ENCODE measurements at regions not wholly inside any gene's neighbourhood (a gene's known extent, or its start where the extent isn't known, plus 50 kb on each side); places are given as distances from the start of the nearest gene placed in this dataset.

DNA sequence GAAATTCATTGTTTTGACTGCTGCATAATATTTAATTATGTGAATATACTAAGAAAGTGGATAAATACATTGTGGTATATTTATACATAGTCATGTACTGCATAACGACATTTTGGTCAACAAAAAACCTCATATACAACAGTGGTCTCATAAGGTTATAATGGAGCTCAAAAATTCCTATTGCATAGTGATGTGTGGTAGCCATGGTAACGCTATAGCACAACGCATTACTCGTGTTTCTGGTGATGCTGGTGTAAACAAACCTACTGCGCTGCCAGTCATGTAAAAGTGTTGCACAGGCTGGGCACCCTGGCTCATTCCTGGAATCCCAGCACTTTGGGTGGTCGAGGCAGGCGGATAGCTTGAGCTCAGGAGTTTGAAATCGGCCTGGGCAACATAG, 52.6 kb upstream of the NHLH2 start:
- Histone ChIP-seq H3K4me3 (ENCODE audit: low read length) (no peak overlapping the region), H3K4me1 (ENCODE audit: insufficient read depth, low read length) (no peaks in the 10 kb centered on the region), H2AFZ (ENCODE audit: low read depth, low read length) (no peak overlapping the region)

DNA sequence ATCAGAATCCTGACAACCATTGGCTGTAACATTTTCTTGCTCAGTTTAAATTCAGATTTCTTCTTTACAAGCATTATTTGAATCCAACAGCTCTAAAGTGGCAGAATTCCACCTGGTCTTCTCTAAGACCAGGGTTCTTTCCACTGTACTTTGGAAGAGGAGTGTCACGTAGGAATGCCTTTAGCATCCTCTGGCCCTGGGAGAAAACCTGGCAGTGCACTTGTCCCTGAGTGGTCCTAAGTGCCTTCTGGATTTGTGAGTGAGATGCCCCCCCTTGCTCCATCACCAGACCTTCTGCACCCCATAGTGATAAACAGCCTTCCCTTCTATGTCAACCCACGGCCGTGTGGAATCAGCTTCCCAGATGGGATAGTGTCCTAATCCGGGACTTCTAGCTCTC, 57.1 kb upstream of the NHLH2 start:
- H2AFZ ChIP-seq (ENCODE audit: low read depth, low read length): no peak overlapping the region
- no peaks in the 10 kb centered on the region for H3K27me3 ChIP-seq (ENCODE audit: insufficient read depth, low read length)
- H3K4me1 ChIP-seq (ENCODE audit: insufficient read depth, low read length): no peaks in the 10 kb centered on the region
- H3K36me3 ChIP-seq (ENCODE audit: insufficient read depth, low read length): no peaks in the 10 kb centered on the region
- no peaks in the 10 kb centered on the region for H3K9me3 ChIP-seq (ENCODE audit: low read length)
- H3K4me3 ChIP-seq (ENCODE audit: low read length): no peak overlapping the region

More for the DNA sequence above, 52.6 kb upstream of the NHLH2 start:
- Histone ChIP-seq H3K36me3 (ENCODE audit: insufficient read depth, low read length) (no peaks in the 10 kb centered on the region), H3K27me3 (ENCODE audit: insufficient read depth, low read length) (no peaks in the 10 kb centered on the region), H3K9me3 (ENCODE audit: low read length) (no peaks in the 10 kb centered on the region)

DNA sequence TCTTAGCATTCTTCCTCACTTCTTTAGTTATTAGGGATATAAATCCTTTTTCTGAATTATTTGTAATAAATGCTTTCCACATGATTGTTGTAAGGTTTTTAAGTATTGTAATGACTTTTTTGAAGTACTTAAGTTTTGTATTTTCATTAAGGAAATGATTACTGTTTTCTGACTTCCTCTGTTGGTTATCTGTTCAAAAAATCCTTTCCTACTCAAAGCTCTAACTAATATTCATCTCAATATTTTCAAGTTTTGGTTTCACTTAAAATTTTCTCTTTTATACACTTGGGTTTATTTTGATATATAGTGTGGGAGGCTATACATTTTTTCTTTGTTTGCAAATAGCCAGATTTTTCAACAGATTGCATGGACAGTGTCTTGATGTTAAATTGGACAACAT, 59.9 kb upstream of the NHLH2 start:
- no peaks in the 10 kb centered on the region for H3K4me1 ChIP-seq (ENCODE audit: insufficient read depth, low read length)
- no peaks in the 10 kb centered on the region for H3K27me3 ChIP-seq (ENCODE audit: insufficient read depth, low read length)
- H3K9me3 ChIP-seq (ENCODE audit: low read length): no peaks in the 10 kb centered on the region
- no peaks in the 10 kb centered on the region for H3K36me3 ChIP-seq (ENCODE audit: insufficient read depth, low read length)
- no peak overlapping the region for H2AFZ ChIP-seq (ENCODE audit: low read depth, low read length)
- H3K4me3 ChIP-seq (ENCODE audit: low read length): no peak overlapping the region

DNA sequence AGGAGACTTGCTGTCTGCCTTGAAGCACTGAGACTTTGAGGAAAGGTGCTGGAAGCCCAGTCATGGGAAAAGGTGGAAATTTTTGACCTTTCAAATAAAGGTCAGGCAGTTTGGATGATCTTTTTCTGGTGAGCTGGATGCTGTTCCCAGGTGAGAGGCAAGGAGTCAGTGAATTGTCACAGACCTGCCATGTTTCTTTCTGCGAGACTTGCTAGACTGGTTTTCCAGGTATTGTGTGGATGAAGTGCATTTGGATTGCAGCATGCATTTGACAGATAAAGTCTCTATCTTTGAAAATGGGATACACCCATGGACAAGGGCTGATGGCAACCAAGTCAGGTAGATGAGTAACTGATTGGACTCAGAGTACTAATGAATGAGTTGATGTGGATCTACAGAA, 65.7 kb upstream of the NHLH2 start:
- no peak overlapping the region for H2AFZ ChIP-seq (ENCODE audit: low read depth, low read length)
- H3K9me3 ChIP-seq (ENCODE audit: low read length): no peaks in the 10 kb centered on the region
- H3K4me1 ChIP-seq (ENCODE audit: insufficient read depth, low read length): peaks cover 4% of the 10 kb centered on the region
- no peak overlapping the region for H3K4me3 ChIP-seq (ENCODE audit: low read length)
- no peaks in the 10 kb centered on the region for H3K36me3 ChIP-seq (ENCODE audit: insufficient read depth, low read length)
- H3K27me3 ChIP-seq (ENCODE audit: insufficient read depth, low read length): no peaks in the 10 kb centered on the region

DNA sequence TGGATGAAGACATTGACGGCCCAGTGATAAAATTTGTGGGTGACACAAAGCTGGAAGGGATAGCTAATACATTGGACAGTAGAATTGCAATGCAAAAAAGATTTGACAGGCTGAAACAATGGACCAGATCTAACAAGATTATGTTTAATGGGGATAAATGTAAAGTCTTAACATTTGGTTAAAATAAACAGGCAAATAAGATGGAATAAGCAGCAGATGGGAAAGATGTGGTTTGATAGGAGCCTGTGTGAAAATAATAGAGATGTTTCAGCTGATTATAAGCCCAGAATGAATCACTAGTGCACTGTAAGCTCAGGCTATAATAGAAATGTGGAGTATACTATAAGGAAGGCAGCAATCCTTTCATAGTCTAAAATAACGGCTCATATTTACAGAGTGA, 66.2 kb upstream of the NHLH2 start:
- H3K36me3 ChIP-seq (ENCODE audit: insufficient read depth, low read length): no peaks in the 10 kb centered on the region
- no peaks in the 10 kb centered on the region for H3K27me3 ChIP-seq (ENCODE audit: insufficient read depth, low read length)
- no peak overlapping the region for H3K4me3 ChIP-seq (ENCODE audit: low read length)

DNA sequence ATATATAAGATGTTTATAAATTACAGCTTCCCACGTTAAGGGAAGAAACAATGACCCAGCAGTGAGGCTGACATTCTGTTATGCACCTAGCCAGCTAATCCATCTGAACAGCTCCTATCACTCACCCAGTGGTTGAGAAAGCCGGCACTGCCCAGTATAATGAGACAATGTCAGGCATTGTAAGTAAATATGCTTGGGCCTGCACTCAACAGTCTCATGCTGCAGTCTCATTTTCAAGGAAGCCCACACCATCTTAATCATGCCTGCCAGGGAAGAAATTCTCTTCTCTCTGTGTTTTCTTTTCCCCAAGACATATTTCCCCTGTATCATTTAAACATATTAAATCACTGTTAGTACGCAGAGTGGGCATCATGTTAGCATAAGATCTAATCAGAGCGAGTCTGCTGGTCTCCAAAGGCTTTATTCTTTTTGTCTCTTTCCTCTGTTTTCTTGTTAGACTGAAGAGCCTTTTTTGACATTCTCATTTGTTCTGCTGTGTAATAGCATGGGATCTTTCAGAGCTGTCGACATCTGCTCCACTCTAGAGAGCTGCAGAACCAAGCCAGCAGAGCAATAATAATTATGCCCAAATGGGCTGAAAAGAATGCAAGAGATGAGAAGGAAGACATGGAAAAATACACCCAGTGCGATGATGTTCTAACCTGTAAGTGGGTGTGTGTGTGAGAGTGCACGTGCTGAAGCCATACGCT, 67.6 kb upstream of the SLC22A15 start:
- Histone ChIP-seq H2AFZ (ENCODE audit: low read depth, low read length) (no peak overlapping the region), H3K36me3 (ENCODE audit: insufficient read depth, low read length) (no peaks in the 10 kb centered on the region), H3K4me1 (ENCODE audit: insufficient read depth, low read length) (peaks cover 4% of the 10 kb centered on the region), H3K9me3 (ENCODE audit: low read length) (no peaks in the 10 kb centered on the region), H3K4me3 (ENCODE audit: low read length) (no peak overlapping the region), H3K27me3 (ENCODE audit: insufficient read depth, low read length) (no peaks in the 10 kb centered on the region)

More for the DNA sequence above, 66.2 kb upstream of the NHLH2 start:
- no peaks in the 10 kb centered on the region for H3K9me3 ChIP-seq (ENCODE audit: low read length)
- no peak overlapping the region for H2AFZ ChIP-seq (ENCODE audit: low read depth, low read length)
- H3K4me1 ChIP-seq (ENCODE audit: insufficient read depth, low read length): peaks cover 4% of the 10 kb centered on the region

DNA sequence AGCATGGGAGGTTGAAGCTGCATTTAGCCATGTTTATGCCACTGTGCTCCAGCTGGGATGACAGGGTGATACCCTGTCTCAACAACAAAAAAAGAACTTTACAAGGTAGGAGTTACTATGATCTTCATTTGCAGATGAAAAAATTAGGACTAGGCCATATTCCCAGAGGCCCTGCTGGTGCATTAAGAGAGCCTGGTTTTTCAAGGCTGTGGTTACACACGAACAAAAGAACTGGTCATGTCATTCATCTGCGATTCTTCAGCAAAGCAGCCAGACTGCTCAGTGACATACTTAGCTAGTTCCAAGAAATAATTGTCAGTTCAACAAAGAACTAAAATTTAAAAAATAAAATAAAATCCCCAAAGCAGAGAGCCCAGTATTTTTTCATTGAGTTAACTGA, 66.1 kb upstream of the SLC22A15 start:
- H3K27me3 ChIP-seq (ENCODE audit: insufficient read depth, low read length): no peaks in the 10 kb centered on the region

DNA sequence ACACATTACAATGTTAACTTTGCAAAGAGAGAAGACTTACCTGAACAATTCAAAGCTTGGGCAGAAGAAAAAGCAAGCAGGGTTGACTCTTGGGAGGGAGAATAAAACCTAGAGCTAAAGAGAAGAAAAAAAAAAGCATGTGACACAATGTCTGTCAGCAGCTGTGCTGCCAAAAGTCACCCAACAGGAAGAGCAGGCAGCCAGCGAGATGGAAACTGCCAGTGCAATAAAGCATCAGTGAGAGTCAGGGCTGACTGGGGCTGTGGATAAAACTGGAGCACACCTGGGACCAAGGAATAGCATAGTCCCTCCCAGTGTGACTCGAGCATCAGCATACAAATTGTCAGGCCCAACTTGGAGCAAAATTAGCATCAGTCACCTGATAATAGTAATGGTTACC, 65.0 kb upstream of the SLC22A15 start:
- H3K36me3 ChIP-seq (ENCODE audit: insufficient read depth, low read length): no peaks in the 10 kb centered on the region
- H3K27me3 ChIP-seq (ENCODE audit: insufficient read depth, low read length): no peaks in the 10 kb centered on the region
- H3K4me3 ChIP-seq (ENCODE audit: low read length): no peak overlapping the region
- H3K4me1 ChIP-seq (ENCODE audit: insufficient read depth, low read length): peaks cover 4% of the 10 kb centered on the region
- no peak overlapping the region for H2AFZ ChIP-seq (ENCODE audit: low read depth, low read length)
- no peaks in the 10 kb centered on the region for H3K9me3 ChIP-seq (ENCODE audit: low read length)

More for the DNA sequence above, 66.1 kb upstream of the SLC22A15 start:
- no peak overlapping the region for H3K4me3 ChIP-seq (ENCODE audit: low read length)
- H3K9me3 ChIP-seq (ENCODE audit: low read length): no peaks in the 10 kb centered on the region
- no peaks in the 10 kb centered on the region for H3K36me3 ChIP-seq (ENCODE audit: insufficient read depth, low read length)
- H2AFZ ChIP-seq (ENCODE audit: low read depth, low read length): no peak overlapping the region
- H3K4me1 ChIP-seq (ENCODE audit: insufficient read depth, low read length): peaks cover 4% of the 10 kb centered on the region

DNA sequence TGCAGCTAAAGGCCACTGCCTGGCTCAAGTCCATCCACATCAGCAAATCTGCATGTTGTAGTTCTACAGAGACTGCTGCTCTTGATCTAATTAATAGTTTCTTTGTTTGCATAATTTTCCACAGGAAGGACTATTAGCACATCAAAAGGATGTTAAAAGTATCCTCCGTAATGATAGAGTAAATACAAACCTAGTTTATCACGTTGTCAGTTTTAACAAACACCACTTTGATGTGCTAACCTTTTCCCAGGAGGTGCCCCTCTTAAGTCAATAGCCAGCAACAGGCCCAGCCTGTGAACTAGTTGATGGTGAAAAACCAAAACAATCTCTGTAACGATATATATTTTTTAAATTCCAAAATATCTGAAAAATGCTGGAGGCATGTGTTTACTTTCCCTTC, 64.2 kb upstream of the SLC22A15 start:
- Histone ChIP-seq H3K9me3 (ENCODE audit: low read length) (no peaks in the 10 kb centered on the region), H2AFZ (ENCODE audit: low read depth, low read length) (no peak overlapping the region), H3K4me1 (ENCODE audit: insufficient read depth, low read length) (peaks cover 4% of the 10 kb centered on the region), H3K4me3 (ENCODE audit: low read length) (no peak overlapping the region), H3K27me3 (ENCODE audit: insufficient read depth, low read length) (no peaks in the 10 kb centered on the region), H3K36me3 (ENCODE audit: insufficient read depth, low read length) (no peaks in the 10 kb centered on the region)

DNA sequence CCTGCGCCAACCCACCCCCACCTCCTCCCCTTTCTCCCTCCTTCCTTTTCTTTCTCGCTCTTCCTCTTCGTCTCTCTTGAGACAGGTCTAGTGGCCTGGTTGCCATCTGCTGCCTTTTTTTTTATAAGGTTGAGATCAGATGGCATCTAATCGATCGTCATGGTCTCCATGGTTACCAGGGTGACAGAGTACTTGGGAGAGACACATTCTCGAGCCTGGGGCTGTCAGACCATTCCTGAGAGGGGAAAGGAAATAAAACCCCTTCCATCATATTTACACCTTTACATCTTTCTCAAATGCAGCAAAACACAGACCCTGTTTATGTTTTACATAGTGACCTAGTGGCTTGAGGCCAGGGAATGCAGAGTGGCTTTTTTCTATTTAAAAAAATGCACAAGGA, 53.5 kb upstream of the SLC22A15 start:
- no peak overlapping the region for H3K4me3 ChIP-seq (ENCODE audit: low read length)
- no peaks in the 10 kb centered on the region for H3K36me3 ChIP-seq (ENCODE audit: insufficient read depth, low read length)
- no peaks in the 10 kb centered on the region for H3K27me3 ChIP-seq (ENCODE audit: insufficient read depth, low read length)
- no peaks in the 10 kb centered on the region for H3K9me3 ChIP-seq (ENCODE audit: low read length)
- H3K4me1 ChIP-seq (ENCODE audit: insufficient read depth, low read length): no peaks in the 10 kb centered on the region
- H2AFZ ChIP-seq (ENCODE audit: low read depth, low read length): no peak overlapping the region

DNA sequence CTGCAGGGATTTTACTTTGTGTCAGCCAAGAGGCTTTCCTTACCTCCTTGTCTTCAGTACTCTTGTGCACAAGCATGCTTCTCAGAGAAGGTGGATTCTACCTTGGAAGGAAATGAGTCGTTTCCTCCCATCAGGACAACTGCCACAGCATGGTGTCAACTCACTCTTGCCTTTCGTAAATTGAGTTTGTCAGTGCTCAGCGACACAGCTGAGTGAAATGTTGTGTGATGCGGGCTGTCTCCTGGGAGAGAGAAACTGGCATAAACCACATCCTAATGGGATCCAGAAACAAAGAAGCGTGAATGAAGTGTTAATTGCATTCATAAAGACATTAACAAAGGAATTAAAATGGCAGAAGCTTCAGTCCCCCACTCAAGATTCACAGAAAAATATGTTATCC, 51.5 kb upstream of the SLC22A15 start:
- H3K36me3 ChIP-seq (ENCODE audit: insufficient read depth, low read length): no peaks in the 10 kb centered on the region
- no peaks in the 10 kb centered on the region for H3K27me3 ChIP-seq (ENCODE audit: insufficient read depth, low read length)
- no peak overlapping the region for H3K4me3 ChIP-seq (ENCODE audit: low read length)
- H3K9me3 ChIP-seq (ENCODE audit: low read length): no peaks in the 10 kb centered on the region
- H2AFZ ChIP-seq (ENCODE audit: low read depth, low read length): peak overlapping the region; percentile 16
- H3K4me1 ChIP-seq (ENCODE audit: insufficient read depth, low read length): no peaks in the 10 kb centered on the region

DNA sequence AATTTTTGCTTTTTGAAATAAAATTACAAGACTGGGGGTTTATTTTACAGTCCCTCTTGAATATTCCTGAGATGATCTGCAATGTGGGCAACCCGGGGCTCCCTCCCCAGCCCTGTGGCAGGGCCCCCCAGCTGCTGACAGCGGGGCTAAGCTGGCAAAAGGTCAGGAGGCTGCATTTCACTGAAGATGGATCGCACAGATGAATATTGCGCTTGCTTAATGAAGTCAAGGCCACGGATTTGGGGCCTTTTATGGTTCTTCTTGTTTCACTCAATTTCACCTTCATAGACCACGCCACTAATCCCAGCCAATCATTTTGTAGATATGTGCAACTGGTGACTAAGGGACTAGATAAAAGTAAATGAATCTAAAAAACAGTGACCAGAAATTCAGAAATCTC, 50.8 kb upstream of the SLC22A15 start:
- Histone ChIP-seq H2AFZ (ENCODE audit: low read depth, low read length) (peak overlapping the region; percentile 16), H3K36me3 (ENCODE audit: insufficient read depth, low read length) (no peaks in the 10 kb centered on the region), H3K27me3 (ENCODE audit: insufficient read depth, low read length) (no peaks in the 10 kb centered on the region), H3K4me3 (ENCODE audit: low read length) (no peak overlapping the region), H3K9me3 (ENCODE audit: low read length) (no peaks in the 10 kb centered on the region), H3K4me1 (ENCODE audit: insufficient read depth, low read length) (no peaks in the 10 kb centered on the region)

Data from neuron (in vitro differentiated cells).